Neutrophil (primary cell): ENCODE measurements at regions not wholly inside any gene's neighbourhood (a gene's known extent, or its start where the extent isn't known, plus 50 kb on each side); places are given as distances from the start of the nearest gene placed in this dataset.

ENCODE experiments used
- H3K27ac ChIP-seq: fragments of 200-600 bp; sonication (generic); 2 replicates; pipeline ENCODE4 v1.5.1; 2016; ENCODE audit warnings: mild to moderate bottlenecking, moderate library complexity
- H3K27me3 ChIP-seq: fragments of 200-600 bp; sonication (generic); 2 replicates; pipeline ENCODE4 v1.6.0; 2016; ENCODE audit warnings: mild to moderate bottlenecking
- H3K36me3 ChIP-seq: fragments of 200-600 bp; sonication (generic); 2 replicates; pipeline ENCODE4 v1.5.1; 2017
- H3K4me1 ChIP-seq, 2 experiments: fragments of 200-600 bp in 1 of 2; sonication (generic) in 1 of 2; 1 replicate in 1 of 2; 2 replicates in 1 of 2; pipeline versions ENCODE4 v1.5.1 to v1.6.1; 2013 to 2016; ENCODE audit warnings: low read depth in 1 of 2, low read length in 1 of 2, mild to moderate bottlenecking in 1 of 2, moderate library complexity in 1 of 2; ENCODE audit not compliant: control insufficient read depth in 1 of 2, insufficient read depth in 1 of 2
- H3K4me3 ChIP-seq, 2 experiments: fragments of 200-600 bp in 1 of 2; sonication (generic) in 1 of 2; 1 replicate in 1 of 2; 2 replicates in 1 of 2; pipeline ENCODE4 v1.5.1; 2013 to 2016; ENCODE audit warnings: low read depth in 1 of 2, low read length in 1 of 2, mild to moderate bottlenecking in 1 of 2, moderate library complexity in 1 of 2
- H3K9me3 ChIP-seq: fragments of 200-600 bp; sonication (generic); 2 replicates; pipeline ENCODE4 v1.5.1; 2016
- TF ChIP-seq, protein P1 (sequence below): fragments of 200-600 bp; sonication (generic); IDR thresholded peaks from 2 replicates; pipeline ENCODE4 v1.5.1; 2016; ENCODE audit warnings: antibody characterized with exemption

DNA sequence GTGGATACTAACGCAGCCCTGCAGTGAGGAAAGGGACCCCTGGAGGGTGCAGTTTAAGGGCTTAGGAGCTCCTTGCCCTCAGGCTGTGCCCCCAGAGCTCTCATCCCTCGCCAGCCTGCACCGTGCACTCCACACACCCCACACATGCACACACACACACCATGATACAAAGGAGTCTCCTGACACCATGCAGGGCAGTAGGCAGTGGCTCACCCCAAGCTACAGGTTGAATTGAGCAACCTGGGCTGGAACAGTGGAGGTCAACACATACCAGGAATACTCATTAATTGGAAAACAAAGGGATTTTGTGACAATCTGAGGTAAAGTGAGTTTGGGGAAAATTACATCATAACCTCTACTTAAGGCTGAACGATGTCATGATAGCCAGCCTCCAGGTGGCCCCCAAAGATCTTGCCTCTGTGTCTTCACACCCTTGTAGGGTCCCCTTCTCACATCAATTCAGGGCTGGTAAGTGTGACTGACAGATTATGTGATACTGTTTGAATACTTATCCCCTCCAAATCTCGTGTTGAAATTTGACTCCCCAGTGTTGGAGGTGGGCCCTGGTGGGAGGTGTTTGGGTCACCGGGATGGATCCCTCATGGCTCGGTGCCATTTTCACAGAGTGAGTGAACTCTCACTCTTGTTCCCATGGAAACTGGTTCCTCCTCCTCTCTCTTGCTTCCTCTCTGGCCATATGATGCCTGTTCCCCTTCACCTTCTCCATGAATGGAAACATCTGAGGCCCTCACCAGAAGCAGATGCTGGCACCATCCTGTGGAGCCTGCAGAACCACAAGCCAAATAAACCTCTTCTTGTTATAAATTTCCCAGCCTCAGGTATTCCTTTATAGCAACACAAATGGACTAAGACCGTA, 111.0 kb upstream of the RAB4A start:
- Histone ChIP-seq H3K27me3 (no peaks in the 10 kb centered on the region), H3K27ac (peak overlapping the region; percentile 88), H3K4me3 (no peak overlapping the region), H3K36me3 (no peaks in the 10 kb centered on the region), H3K4me1 (peaks cover 50 to 58% of the 10 kb centered on the region in 2 experiments), H3K9me3 (no peaks in the 10 kb centered on the region)
- TF ChIP-seq, protein P1, sequence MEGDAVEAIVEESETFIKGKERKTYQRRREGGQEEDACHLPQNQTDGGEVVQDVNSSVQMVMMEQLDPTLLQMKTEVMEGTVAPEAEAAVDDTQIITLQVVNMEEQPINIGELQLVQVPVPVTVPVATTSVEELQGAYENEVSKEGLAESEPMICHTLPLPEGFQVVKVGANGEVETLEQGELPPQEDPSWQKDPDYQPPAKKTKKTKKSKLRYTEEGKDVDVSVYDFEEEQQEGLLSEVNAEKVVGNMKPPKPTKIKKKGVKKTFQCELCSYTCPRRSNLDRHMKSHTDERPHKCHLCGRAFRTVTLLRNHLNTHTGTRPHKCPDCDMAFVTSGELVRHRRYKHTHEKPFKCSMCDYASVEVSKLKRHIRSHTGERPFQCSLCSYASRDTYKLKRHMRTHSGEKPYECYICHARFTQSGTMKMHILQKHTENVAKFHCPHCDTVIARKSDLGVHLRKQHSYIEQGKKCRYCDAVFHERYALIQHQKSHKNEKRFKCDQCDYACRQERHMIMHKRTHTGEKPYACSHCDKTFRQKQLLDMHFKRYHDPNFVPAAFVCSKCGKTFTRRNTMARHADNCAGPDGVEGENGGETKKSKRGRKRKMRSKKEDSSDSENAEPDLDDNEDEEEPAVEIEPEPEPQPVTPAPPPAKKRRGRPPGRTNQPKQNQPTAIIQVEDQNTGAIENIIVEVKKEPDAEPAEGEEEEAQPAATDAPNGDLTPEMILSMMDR = no peak

DNA sequence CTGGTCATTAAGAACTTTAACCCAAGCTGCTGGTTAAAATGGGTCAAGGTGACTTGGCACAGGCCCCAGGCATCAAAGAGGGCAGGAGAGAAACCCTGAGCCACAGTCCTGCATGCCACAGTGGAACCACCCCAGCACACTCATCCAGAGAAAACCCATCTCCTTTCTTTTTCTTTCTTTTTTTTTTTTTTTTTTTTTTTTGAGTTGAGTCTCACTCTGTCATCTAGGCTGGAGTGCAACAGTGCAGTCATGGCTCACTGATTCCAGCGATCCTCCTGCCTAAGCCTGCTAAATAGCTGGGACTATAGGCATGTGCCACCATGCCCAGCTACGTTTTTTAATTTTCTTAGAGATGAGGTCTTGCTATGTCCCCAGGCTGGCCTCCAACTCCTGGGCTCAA, 109.2 kb upstream of the RAB4A start:
- no peak overlapping the region for H3K4me3 ChIP-seq
- no peaks in the 10 kb centered on the region for H3K27me3 ChIP-seq
- H3K9me3 ChIP-seq = no peaks in the 10 kb centered on the region
- H3K4me1 ChIP-seq = peaks cover 50% of the 10 kb centered on the region in 2 experiments
- H3K27ac ChIP-seq = no peak overlapping the region
- TF ChIP-seq, protein P1 = no peak
- H3K36me3 ChIP-seq = no peaks in the 10 kb centered on the region

DNA sequence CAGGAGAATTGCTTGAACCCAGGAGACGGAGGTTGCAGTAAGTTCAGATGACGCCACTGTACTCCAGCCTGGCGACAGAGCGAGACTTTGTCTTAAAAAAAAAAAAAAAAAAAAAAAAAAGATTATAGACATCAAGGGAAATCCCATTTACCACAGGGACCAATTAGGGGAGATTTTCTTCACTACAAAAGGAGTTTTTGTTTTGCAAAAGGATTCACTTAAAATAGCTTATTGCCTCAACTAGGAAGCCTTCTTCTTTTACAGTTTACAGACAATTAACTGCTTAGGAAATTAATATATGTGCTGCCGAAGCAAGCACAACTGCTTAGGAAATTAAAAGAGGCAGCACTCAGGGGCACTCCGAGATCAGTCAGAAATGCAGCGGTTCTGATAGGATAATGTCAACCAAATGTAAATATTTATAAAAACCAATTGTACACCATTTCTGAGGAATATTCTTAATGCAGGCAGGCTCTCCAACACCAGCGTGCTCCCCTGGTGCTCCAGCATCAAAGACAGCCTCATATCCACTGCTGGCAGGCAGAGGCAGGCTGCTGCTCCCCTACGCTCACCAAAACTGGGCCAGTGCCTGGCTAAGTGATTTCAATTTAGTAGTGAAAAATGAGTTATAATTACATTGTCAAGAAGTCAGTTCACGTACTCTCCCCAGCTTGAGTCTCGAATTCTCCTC, 107.9 kb upstream of the RAB4A start:
- H3K9me3 ChIP-seq = no peaks in the 10 kb centered on the region
- TF ChIP-seq, protein P1 = no peak
- peaks cover 38 to 41% of the 10 kb centered on the region in 2 experiments for H3K4me1 ChIP-seq
- no peak overlapping the region for H3K4me3 ChIP-seq
- no peak overlapping the region for H3K27ac ChIP-seq
- H3K27me3 ChIP-seq = no peaks in the 10 kb centered on the region
- H3K36me3 ChIP-seq = no peaks in the 10 kb centered on the region

DNA sequence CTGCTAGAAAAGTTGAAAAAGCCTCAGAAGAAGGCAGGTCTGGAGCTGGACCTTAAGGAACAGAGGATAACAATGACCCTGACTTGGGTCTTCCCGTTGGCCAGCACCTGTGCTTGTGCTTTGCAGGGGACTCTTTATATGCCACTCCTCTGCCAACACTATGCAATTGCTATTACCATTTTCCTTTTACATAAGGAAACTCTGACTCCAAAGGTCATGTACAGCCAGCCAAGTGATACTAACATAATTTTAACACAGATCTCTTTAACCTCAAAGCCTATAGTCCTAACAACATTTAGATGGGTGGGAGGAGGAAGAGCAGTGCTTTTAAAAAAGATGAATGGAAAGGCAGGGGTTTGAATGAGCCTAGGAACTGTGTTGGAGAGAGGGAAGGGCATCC, 106.6 kb upstream of the RAB4A start:
- H3K4me1 ChIP-seq = peaks cover 25 to 27% of the 10 kb centered on the region in 2 experiments
- H3K9me3 ChIP-seq = no peaks in the 10 kb centered on the region

More for the DNA sequence above, 106.6 kb upstream of the RAB4A start:
- no peak overlapping the region for H3K27ac ChIP-seq
- TF ChIP-seq, protein P1 = no peak
- H3K36me3 ChIP-seq = no peaks in the 10 kb centered on the region
- no peaks in the 10 kb centered on the region for H3K27me3 ChIP-seq
- no peak overlapping the region for H3K4me3 ChIP-seq
